GM12891 (cell line): ENCODE measurements at regions not wholly inside any gene's neighbourhood (a gene's known extent, or its start where the extent isn't known, plus 50 kb on each side); places are given as distances from the start of the nearest gene placed in this dataset.

ENCODE experiments used
- POLR2A ChIP-seq: IDR thresholded peaks from 2 replicates; pipeline ENCODE4 v1.6.1; 2011; ENCODE audit warnings: low read depth, low read length, control low read depth
- POLR2AphosphoS5 ChIP-seq: IDR thresholded peaks from 2 replicates; pipeline ENCODE4 v1.6.1; 2011; ENCODE audit warnings: low read depth, low read length, control low read depth
- SPI1 ChIP-seq: IDR thresholded peaks from 2 replicates; pipeline ENCODE4 v1.6.1; 2011; ENCODE audit warnings: low read depth, low read length, control low read depth
- TAF1 ChIP-seq: IDR thresholded peaks from 2 replicates; pipeline ENCODE4 v1.6.1; 2011; ENCODE audit warnings: low read depth, low read length, control low read depth

- TF ChIP-seq TAF1: no peak
- TF ChIP-seq POLR2A: no peak
- no peak for TF ChIP-seq POLR2AphosphoS5
- TF ChIP-seq SPI1: no peak
These were observed 179.1 kb upstream of the STEAP4 start for GRCh38 chr7:88485821-88486220.
